RWPE2 (cell line): ENCODE measurements at regions not wholly inside any gene's neighbourhood (a gene's known extent, or its start where the extent isn't known, plus 50 kb on each side); places are given as distances from the start of the nearest gene placed in this dataset.

Experiments
- ATAC-seq: fragments of 200-7000 bp; cut with Tn5 transposase; 3 replicates; pipeline ENCODE4 v1.9.1; 2021; ENCODE audit warnings: low read depth
- DNase-seq: peaks from one replicate; pipeline ENCODE4 v3.0.0-alpha.2; 2020; ENCODE audit warnings: low spot score
- H3K27ac ChIP-seq: fragments of 450-650 bp; 2 replicates; pipeline ENCODE4 v1.5.1; 2017; ENCODE audit warnings: mild to moderate bottlenecking; ENCODE audit not compliant: poor library complexity, severe bottlenecking
- H3K27me3 ChIP-seq: fragments of 250-450 bp; sonication (Bioruptor Pico); 2 replicates; pipeline ENCODE4 v1.5.1; 2021; ENCODE audit warnings: mild to moderate bottlenecking, moderate library complexity; ENCODE audit not compliant: insufficient read depth, poor library complexity, severe bottlenecking
- H3K36me3 ChIP-seq: fragments of 250-450 bp; sonication (Bioruptor Pico); 2 replicates; pipeline ENCODE4 v1.5.1; 2020; ENCODE audit warnings: low read depth, mild to moderate bottlenecking, moderate library complexity
- H3K4me1 ChIP-seq: fragments of 250-450 bp; sonication (Bioruptor Pico); 2 replicates; pipeline ENCODE4 v1.5.1; 2021; ENCODE audit warnings: mild to moderate bottlenecking, moderate library complexity; ENCODE audit not compliant: insufficient read depth, poor library complexity, severe bottlenecking
- H3K4me3 ChIP-seq: fragments of 250-450 bp; sonication (Bioruptor Pico); 2 replicates; pipeline ENCODE4 v1.5.1; 2021; ENCODE audit warnings: mild to moderate bottlenecking, moderate library complexity; ENCODE audit not compliant: severe bottlenecking
- H3K9me3 ChIP-seq: fragments of 250-450 bp; sonication (Bioruptor Pico); 2 replicates; pipeline ENCODE4 v1.5.1; 2021; ENCODE audit warnings: mild to moderate bottlenecking, moderate library complexity; ENCODE audit not compliant: severe bottlenecking
- CTCF ChIP-seq: fragments of 450-650 bp; IDR thresholded peaks from one replicate; pipeline ENCODE4 v1.5.1; 2017; ENCODE audit warnings: mild to moderate bottlenecking, moderate library complexity; ENCODE audit not compliant: poor library complexity, severe bottlenecking

- H3K4me1 ChIP-seq: no peaks in the 10 kb centered on the region
- no peak for ATAC-seq
- no peaks in the 10 kb centered on the region for H3K9me3 ChIP-seq
- no peaks in the 10 kb centered on the region for H3K36me3 ChIP-seq
- DNase-seq: no peak
- TF ChIP-seq CTCF: no peak
- H3K27ac ChIP-seq: no peak overlapping the region
- H3K27me3 ChIP-seq: no peaks in the 10 kb centered on the region
- H3K4me3 ChIP-seq: no peak overlapping the region
These were observed 1873.4 kb downstream of the LRRC4C start for GRCh38 chr11:39586036-39586435.

- no peak overlapping the region for H3K27ac ChIP-seq
- no peaks in the 10 kb centered on the region for H3K4me1 ChIP-seq
- H3K4me3 ChIP-seq: no peak overlapping the region
- no peak for DNase-seq
- no peaks in the 10 kb centered on the region for H3K9me3 ChIP-seq
- TF ChIP-seq CTCF: no peak
- H3K27me3 ChIP-seq: no peaks in the 10 kb centered on the region
- ATAC-seq: no peak
- no peaks in the 10 kb centered on the region for H3K36me3 ChIP-seq
These were observed 1888.4 kb downstream of the LRRC4C start for GRCh38 chr11:39571081-39571480.

- TF ChIP-seq CTCF: no peak
- Histone ChIP-seq H3K27me3 (no peaks in the 10 kb centered on the region), H3K9me3 (no peaks in the 10 kb centered on the region), H3K27ac (no peak overlapping the region), H3K4me1 (no peaks in the 10 kb centered on the region), H3K36me3 (no peaks in the 10 kb centered on the region), H3K4me3 (no peak overlapping the region)
- ATAC-seq (no peak), DNase-seq (no peak)
These were observed 1888.9 kb downstream of the LRRC4C start for GRCh38 chr11:39570526-39570925.

GRCh38 chr11:39569789-39570188 is 1889.7 kb downstream of the LRRC4C start:
- no peak overlapping the region for H3K4me3 ChIP-seq
- H3K9me3 ChIP-seq: no peaks in the 10 kb centered on the region
- no peaks in the 10 kb centered on the region for H3K4me1 ChIP-seq
- no peak overlapping the region for H3K27ac ChIP-seq
- TF ChIP-seq CTCF: no peak
- DNase-seq: no peak
- no peaks in the 10 kb centered on the region for H3K27me3 ChIP-seq
- ATAC-seq: no peak
- H3K36me3 ChIP-seq: no peaks in the 10 kb centered on the region

- no peaks in the 10 kb centered on the region for H3K36me3 ChIP-seq
- DNase-seq: no peak
- H3K4me3 ChIP-seq: no peak overlapping the region
- H3K4me1 ChIP-seq: no peaks in the 10 kb centered on the region
- no peaks in the 10 kb centered on the region for H3K27me3 ChIP-seq
- H3K27ac ChIP-seq: peak overlapping the region; percentile 15
- no peak for ATAC-seq
- TF ChIP-seq CTCF: no peak
- no peaks in the 10 kb centered on the region for H3K9me3 ChIP-seq
These were observed 1917.0 kb downstream of the LRRC4C start for GRCh38 chr11:39542460-39542859.
